Esophagus (tissue), 2 donors: ENCODE measurements at regions not wholly inside any gene's neighbourhood (a gene's known extent, or its start where the extent isn't known, plus 50 kb on each side); places are given as distances from the start of the nearest gene placed in this dataset.

Source experiments
- H3K27ac ChIP-seq, 2 donors: one replicate each; pipeline ENCODE4 v1.5.1; 2013; ENCODE audit warnings: low read depth in 2 of 2, mild to moderate bottlenecking in 2 of 2, inconsistent platforms in 1 of 2, low read length in 1 of 2, moderate library complexity in 1 of 2
- H3K27me3 ChIP-seq, 2 donors: one replicate each; pipeline ENCODE4 v1.6.1; 2013; ENCODE audit warnings: low read length in 2 of 2, control low read depth in 1 of 2, mild to moderate bottlenecking in 1 of 2; ENCODE audit not compliant: insufficient read depth in 2 of 2, control insufficient read depth in 1 of 2
- H3K36me3 ChIP-seq, 2 donors: one replicate each; pipeline ENCODE4 v1.6.1; 2013; ENCODE audit warnings: low read length in 1 of 2; ENCODE audit not compliant: control insufficient read depth in 2 of 2, insufficient read depth in 2 of 2
- H3K4me1 ChIP-seq, 2 donors: one replicate each; pipeline ENCODE4 v1.6.1; 2013; ENCODE audit warnings: low read length in 1 of 2; ENCODE audit not compliant: control insufficient read depth in 2 of 2, insufficient read depth in 2 of 2
- H3K4me3 ChIP-seq, 2 donors: one replicate each; pipeline ENCODE4 v1.5.1; 2013; ENCODE audit warnings: low read length in 2 of 2, mild to moderate bottlenecking in 2 of 2, low read depth in 1 of 2, moderate library complexity in 1 of 2
- H3K9me3 ChIP-seq, 2 donors: one replicate each; pipeline ENCODE4 v1.6.1; 2013; ENCODE audit warnings: mild to moderate bottlenecking in 2 of 2, low read depth in 1 of 2, low read length in 1 of 2, moderate library complexity in 1 of 2; ENCODE audit not compliant: control insufficient read depth in 2 of 2, insufficient read depth in 1 of 2
- WGBS, 2 donors: extraction: QIAGEN DNeasy Blood & Tissue Kit; methylation state at CpG; one replicate each; pipeline ENCODE4 v1.1.7; 2013; 5-methylcytosine and 5-hydroxymethylcytosine counted together
- donor health status: healthy with polysubstance abuse.
- donor health status: Bipolar disorder and iron deficiency.

GRCh38 chr12:111012918-111013317 lies 92.5 kb upstream of the MYL2 start:
- Histone ChIP-seq H3K4me3 (no peak overlapping the region), H3K27ac (no peak overlapping the region), H3K27me3 (no peaks in the 10 kb centered on the region), H3K4me1 (no peaks in the 10 kb centered on the region), H3K9me3 (peaks cover 2% of the 10 kb centered on the region in 2 donors), H3K36me3 (no peaks in the 10 kb centered on the region)
- 91% methylated on average over 3 of the region's 3 CpGs for WGBS, 2 donors

GRCh38 chr12:111011999-111012600 lies 91.7 kb upstream of the MYL2 start:
- 90 to 92% methylated on average over 15 of the region's 15 CpGs for WGBS, 2 donors
- Histone ChIP-seq H3K4me3 (no peak overlapping the region), H3K36me3 (no peaks in the 10 kb centered on the region), H3K27ac (no peak overlapping the region), H3K27me3 (no peaks in the 10 kb centered on the region), H3K4me1 (no peaks in the 10 kb centered on the region), H3K9me3 (peaks cover 0 to 2% of the 10 kb centered on the region in 2 donors)

- H3K9me3 ChIP-seq, result peaks cover 0 to 2% of the 10 kb centered on the region in 2 donors
- WGBS, 2 donors, result 75 to 78% methylated on average over 6 of the region's 6 CpGs
- H3K36me3 ChIP-seq, result no peaks in the 10 kb centered on the region
- H3K27ac ChIP-seq, result no peak overlapping the region
- no peaks in the 10 kb centered on the region for H3K4me1 ChIP-seq
- H3K4me3 ChIP-seq, result no peak overlapping the region
- no peaks in the 10 kb centered on the region for H3K27me3 ChIP-seq
These were observed 90.7 kb upstream of the MYL2 start for GRCh38 chr12:111010916-111011657.

GRCh38 chr12:111010061-111010460 lies 89.7 kb upstream of the MYL2 start:
- H3K9me3 ChIP-seq, result peaks cover 0 to 2% of the 10 kb centered on the region in 2 donors
- no peak overlapping the region for H3K27ac ChIP-seq
- no peaks in the 10 kb centered on the region for H3K4me1 ChIP-seq
- 80 to 82% methylated on average over 3 of the region's 3 CpGs for WGBS, 2 donors
- no peaks in the 10 kb centered on the region for H3K27me3 ChIP-seq
- H3K4me3 ChIP-seq, result no peak overlapping the region
- H3K36me3 ChIP-seq, result no peaks in the 10 kb centered on the region

- no peaks in the 10 kb centered on the region for H3K27me3 ChIP-seq
- 64 to 65% methylated on average over 2 of the region's 2 CpGs for WGBS, 2 donors
These were observed 86.2 kb upstream of the MYL2 start for GRCh38 chr12:111006621-111007020.

GRCh38 chr12:110998971-110999370 lies 78.6 kb upstream of the MYL2 start:
- H3K27ac ChIP-seq, result no peak overlapping the region
- H3K9me3 ChIP-seq, result peaks cover 12% of the 10 kb centered on the region in 2 donors
- H3K27me3 ChIP-seq, result no peaks in the 10 kb centered on the region
- no peaks in the 10 kb centered on the region for H3K36me3 ChIP-seq
- WGBS, 2 donors, result 69 to 89% methylated on average over 2 of the region's 2 CpGs
- H3K4me3 ChIP-seq, result no peak overlapping the region
- no peaks in the 10 kb centered on the region for H3K4me1 ChIP-seq

More at GRCh38 chr12:111006621-111007020, 86.2 kb upstream of the MYL2 start:
- Histone ChIP-seq H3K4me3 (no peak overlapping the region), H3K36me3 (no peaks in the 10 kb centered on the region), H3K9me3 (no peaks in the 10 kb centered on the region), H3K4me1 (no peaks in the 10 kb centered on the region), H3K27ac (no peak overlapping the region)

- Histone ChIP-seq H3K4me1 (no peaks in the 10 kb centered on the region), H3K27ac (no peak overlapping the region), H3K36me3 (no peaks in the 10 kb centered on the region), H3K9me3 (peaks cover 12% of the 10 kb centered on the region in 2 donors), H3K27me3 (no peaks in the 10 kb centered on the region), H3K4me3 (no peak overlapping the region)
- WGBS, 2 donors, result 37 to 47% methylated on average over 3 of the region's 3 CpGs
These were observed 77.8 kb upstream of the MYL2 start for GRCh38 chr12:110998165-110998564.

- no peak overlapping the region for H3K27ac ChIP-seq
- no peaks in the 10 kb centered on the region for H3K36me3 ChIP-seq
- WGBS, 2 donors, result 83 to 85% methylated on average over 5 of the region's 5 CpGs
- no peak overlapping the region for H3K4me3 ChIP-seq
- no peaks in the 10 kb centered on the region for H3K4me1 ChIP-seq
- H3K9me3 ChIP-seq, result peaks cover 12% of the 10 kb centered on the region in 2 donors
- no peaks in the 10 kb centered on the region for H3K27me3 ChIP-seq
These were observed 76.0 kb upstream of the MYL2 start for GRCh38 chr12:110996415-110996814.

GRCh38 chr12:110995615-110996014 lies 75.2 kb upstream of the MYL2 start:
- H3K4me3 ChIP-seq, result no peak overlapping the region
- H3K27me3 ChIP-seq, result no peaks in the 10 kb centered on the region
- H3K4me1 ChIP-seq, result no peaks in the 10 kb centered on the region
- no peaks in the 10 kb centered on the region for H3K36me3 ChIP-seq
- peaks cover 12% of the 10 kb centered on the region in 2 donors for H3K9me3 ChIP-seq
- 94 to 96% methylated on average over 3 of the region's 3 CpGs for WGBS, 2 donors
- H3K27ac ChIP-seq, result no peak overlapping the region

GRCh38 chr12:110995016-110995415 lies 74.6 kb upstream of the MYL2 start:
- no peaks in the 10 kb centered on the region for H3K4me1 ChIP-seq
- H3K4me3 ChIP-seq, result no peak overlapping the region
- H3K9me3 ChIP-seq, result peaks cover 12% of the 10 kb centered on the region in 2 donors
- H3K36me3 ChIP-seq, result no peaks in the 10 kb centered on the region
- H3K27me3 ChIP-seq, result no peaks in the 10 kb centered on the region
- 76 to 77% methylated on average over 7 of the region's 7 CpGs for WGBS, 2 donors
- H3K27ac ChIP-seq, result no peak overlapping the region
